ENCODE measurements at regions not wholly inside any gene's neighbourhood (a gene's known extent, or its start where the extent isn't known, plus 50 kb on each side); places are given as distances from the start of the nearest gene placed in this dataset.

GRCh38 chr5:167245868-167246267 lies 1045.6 kb upstream of the WWC1 start:
- no peak for DNase-seq

- no peak for DNase-seq
Observed at GRCh38 chr5:167247816-167248215, 1043.6 kb upstream of the WWC1 start.

GRCh38 chr5:167248257-167248656 lies 1043.2 kb upstream of the WWC1 start:
- no peak for DNase-seq

- DNase-seq = no peak
Observed at GRCh38 chr5:167250996-167251395, 1040.4 kb upstream of the WWC1 start.

- DNase-seq = no peak
Observed at GRCh38 chr5:167254132-167254531, 1037.3 kb upstream of the WWC1 start.

- no peak for DNase-seq
Observed at GRCh38 chr5:167255926-167256325, 1035.5 kb upstream of the WWC1 start.

GRCh38 chr5:167259806-167260205 lies 1031.6 kb upstream of the WWC1 start:
- no peak for DNase-seq

- no peak for DNase-seq
Observed at GRCh38 chr5:167261309-167262100, 1029.9 kb upstream of the WWC1 start.

- no peak for DNase-seq
Observed at GRCh38 chr5:167263185-167263584, 1028.3 kb upstream of the WWC1 start.

GRCh38 chr5:167264348-167264747 lies 1027.1 kb upstream of the WWC1 start:
- DNase-seq = no peak

- no peak for DNase-seq
Observed at GRCh38 chr5:167268337-167268736, 1023.1 kb upstream of the WWC1 start.

GRCh38 chr5:167269146-167269545 lies 1022.3 kb upstream of the WWC1 start:
- DNase-seq = no peak

GRCh38 chr5:167271081-167271480 lies 1020.4 kb upstream of the WWC1 start:
- DNase-seq = no peak

GRCh38 chr5:167271511-167271910 lies 1019.9 kb upstream of the WWC1 start:
- DNase-seq = no peak

GRCh38 chr5:167280111-167280510 lies 1011.3 kb upstream of the WWC1 start:
- no peak for DNase-seq

GRCh38 chr5:167281925-167282324 lies 1009.5 kb upstream of the WWC1 start:
- DNase-seq = no peak

- DNase-seq = no peak
Observed at GRCh38 chr5:167283691-167284090, 1007.8 kb upstream of the WWC1 start.

GRCh38 chr5:167284222-167284890 lies 1007.1 kb upstream of the WWC1 start:
- DNase-seq = no peak

GRCh38 chr5:167285591-167285990 lies 1005.9 kb upstream of the WWC1 start:
- DNase-seq = no peak

GRCh38 chr5:167286891-167287290 lies 1004.6 kb upstream of the WWC1 start:
- no peak for DNase-seq

GRCh38 chr5:167290478-167290877 lies 1001.0 kb upstream of the WWC1 start:
- DNase-seq = no peak

GRCh38 chr5:167294882-167295680 lies 996.4 kb upstream of the WWC1 start:
- DNase-seq = peak; percentile 32

- DNase-seq = no peak
Observed at GRCh38 chr5:167295681-167296005, 995.8 kb upstream of the WWC1 start.

- DNase-seq = no peak
Observed at GRCh38 chr5:167296066-167296465, 995.4 kb upstream of the WWC1 start.
